HG03460 (cell line): ENCODE measurements at regions not wholly inside any gene's neighbourhood (a gene's known extent, or its start where the extent isn't known, plus 50 kb on each side); places are given as distances from the start of the nearest gene placed in this dataset.

Experiments used
- ATAC-seq: cut with Tn5 transposase; IDR thresholded peaks from one replicate; pipeline ENCODE4 v1.9.1; 2021; ENCODE audit not compliant: unreplicated experiment

- ATAC-seq: no peak
Observed at GRCh38 chr4:121526509-121526908, 145.7 kb upstream of the QRFPR start.

GRCh38 chr4:121519236-121519838 lies 138.5 kb upstream of the QRFPR start:
- ATAC-seq: no peak

GRCh38 chr4:121517241-121517640 lies 136.4 kb upstream of the QRFPR start:
- ATAC-seq: no peak

GRCh38 chr4:121514443-121514842 lies 133.6 kb upstream of the QRFPR start:
- no peak for ATAC-seq

GRCh38 chr4:121510341-121510874 lies 129.6 kb upstream of the QRFPR start:
- ATAC-seq: peak; percentile 62

GRCh38 chr4:121485190-121485804 lies 104.5 kb upstream of the QRFPR start:
- no peak for ATAC-seq

GRCh38 chr4:121484633-121485032 lies 103.8 kb upstream of the QRFPR start:
- no peak for ATAC-seq

GRCh38 chr4:121479808-121480207 lies 99.0 kb upstream of the QRFPR start:
- ATAC-seq: no peak

GRCh38 chr4:121477480-121477879 lies 96.7 kb upstream of the QRFPR start:
- ATAC-seq: no peak

- no peak for ATAC-seq
Observed at GRCh38 chr4:121477079-121477478, 96.3 kb upstream of the QRFPR start.

- ATAC-seq: no peak
Observed at GRCh38 chr4:121472937-121473721, 92.3 kb upstream of the QRFPR start.

- peak; percentile 46 for ATAC-seq
Observed at GRCh38 chr4:121464854-121465253, 84.0 kb upstream of the QRFPR start.

GRCh38 chr4:121462660-121463261 lies 81.9 kb upstream of the QRFPR start:
- ATAC-seq: peak; percentile 86

GRCh38 chr4:121459026-121459425 lies 78.2 kb upstream of the QRFPR start:
- no peak for ATAC-seq

- no peak for ATAC-seq
Observed at GRCh38 chr4:121457278-121457875, 76.6 kb upstream of the QRFPR start.

GRCh38 chr4:121455285-121455684 lies 74.5 kb upstream of the QRFPR start:
- no peak for ATAC-seq

- ATAC-seq: no peak
Observed at GRCh38 chr4:121454251-121454979, 73.6 kb upstream of the QRFPR start.

GRCh38 chr4:121451310-121451709 lies 70.5 kb upstream of the QRFPR start:
- no peak for ATAC-seq

- ATAC-seq: no peak
Observed at GRCh38 chr4:121449416-121449815, 68.6 kb upstream of the QRFPR start.

- no peak for ATAC-seq
Observed at GRCh38 chr4:121448231-121448630, 67.4 kb upstream of the QRFPR start.
